PC-3 (cell line): ENCODE measurements at regions not wholly inside any gene's neighbourhood (a gene's known extent, or its start where the extent isn't known, plus 50 kb on each side); places are given as distances from the start of the nearest gene placed in this dataset.

ENCODE experiments used
- CTCF ChIP-seq: fragments of 300-600 bp; sonication (generic); conservative IDR thresholded peaks from 2 replicates; pipeline ENCODE4 v1.5.1; 2017; ENCODE audit warnings: antibody characterized with exemption, low read depth, mild to moderate bottlenecking, low read length
- EZH2 ChIP-seq: fragments of 300-600 bp; sonication (generic); IDR thresholded peaks from one replicate; pipeline ENCODE4 v1.6.1; 2017; ENCODE audit warnings: antibody characterized with exemption, mild to moderate bottlenecking, low read length; ENCODE audit not compliant: unreplicated experiment

DNA sequence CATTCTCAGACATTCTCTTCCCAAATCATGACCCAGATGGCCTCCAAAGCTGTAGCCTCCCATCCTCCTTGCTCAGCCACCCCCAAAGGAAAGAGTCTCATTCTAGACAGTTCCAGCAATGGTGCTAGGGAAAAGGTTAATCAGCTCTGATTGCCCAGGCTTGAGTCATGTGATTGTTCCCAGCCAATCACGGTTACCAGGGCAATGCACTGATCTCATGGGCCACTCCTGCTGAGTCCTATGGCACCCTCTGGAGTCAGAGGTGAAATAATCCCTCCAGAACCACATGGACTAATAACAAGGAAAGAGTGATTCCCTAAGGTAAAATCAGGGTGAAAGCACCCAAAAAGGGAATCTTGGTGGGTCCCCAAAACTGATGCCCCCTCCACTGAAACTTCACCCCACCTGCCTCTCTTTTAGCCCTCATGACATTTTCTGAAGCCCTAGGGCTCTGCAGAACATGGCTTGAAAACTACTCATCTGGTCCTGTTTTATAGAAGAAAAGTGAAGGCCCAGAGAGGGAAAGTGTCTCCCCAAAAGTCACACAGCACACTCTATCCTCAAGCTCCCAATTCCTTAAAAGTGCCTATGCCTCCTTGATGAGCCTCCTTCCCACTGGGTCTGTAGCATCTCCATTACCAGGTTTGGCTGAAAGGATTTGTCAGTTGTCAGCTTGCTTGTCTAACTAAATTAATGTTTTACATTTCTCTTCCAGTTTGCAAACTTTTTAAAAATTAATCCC lies 203.7 kb downstream of the MN1 start:
- TF ChIP-seq CTCF (0 out of 2 replicates have a peak, but pooled peaks have one; percentile 16), EZH2 (no peak)
